ENCODE measurements at regions not wholly inside any gene's neighbourhood (a gene's known extent, or its start where the extent isn't known, plus 50 kb on each side); places are given as distances from the start of the nearest gene placed in this dataset.

DNA sequence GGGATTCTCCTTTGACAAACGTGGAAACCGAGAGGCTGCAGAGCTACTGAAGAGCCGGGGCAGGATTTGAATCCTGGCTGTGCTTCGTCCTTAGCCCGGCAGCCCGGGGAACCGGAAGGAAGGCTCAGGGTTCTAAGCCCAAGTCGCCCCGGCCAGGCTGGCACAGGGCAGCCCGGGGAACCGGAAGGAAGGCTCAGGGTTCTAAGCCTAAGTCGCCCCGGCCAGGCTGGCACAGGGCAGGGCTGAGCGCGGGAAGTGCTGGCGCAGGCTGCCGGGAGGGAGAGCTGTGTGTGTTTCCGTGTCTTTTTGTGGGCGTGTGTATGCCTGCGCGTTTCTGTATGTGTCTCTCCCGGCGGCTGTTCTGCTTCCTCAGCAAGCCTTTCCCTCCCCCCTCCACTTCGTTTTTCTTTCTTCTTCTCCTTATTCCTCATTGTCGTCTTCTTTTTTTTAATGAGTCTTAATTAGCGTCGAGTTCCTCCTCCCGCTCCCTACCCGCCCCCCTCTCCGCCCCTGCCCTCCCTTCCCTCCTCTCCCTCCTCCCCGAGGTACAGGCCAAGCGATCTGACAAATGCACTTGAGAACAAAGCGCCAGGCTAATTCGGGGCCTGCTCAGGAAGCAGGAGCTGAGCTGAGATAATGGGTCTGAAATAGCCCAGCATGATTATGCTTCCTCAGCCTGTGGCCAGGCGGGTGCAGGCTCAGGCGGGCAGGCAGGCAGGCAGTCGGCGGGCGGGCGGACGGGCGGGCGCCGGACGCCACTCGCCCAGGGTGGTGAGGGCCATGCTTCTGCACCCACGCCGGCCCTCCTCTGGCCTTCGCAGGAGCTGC lies 65.9 kb downstream of the EFNB1 start:
- peak; percentile 3 for DNase-seq (ENCODE audit: low read depth)

DNA sequence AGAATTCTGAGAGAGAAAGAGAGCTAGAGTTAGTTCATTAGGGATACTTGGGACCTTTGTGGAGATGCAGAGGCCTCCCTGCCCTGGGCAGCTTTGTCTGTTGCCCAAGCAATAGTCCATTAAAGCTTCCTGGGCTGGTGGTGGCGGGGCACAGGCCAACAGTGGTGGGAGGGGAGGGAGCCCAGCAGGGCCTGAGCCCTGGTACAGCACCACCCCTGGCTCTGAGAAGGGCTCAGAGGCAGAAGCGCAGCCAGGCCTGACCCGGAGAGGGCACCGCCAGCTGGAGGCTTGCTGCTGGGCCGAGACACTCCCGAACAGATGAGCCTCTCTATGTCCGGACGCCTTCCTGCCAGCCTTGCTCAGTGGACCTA lies 65.3 kb downstream of the EFNB1 start:
- DNase-seq (ENCODE audit: low read depth) = no peak

DNA sequence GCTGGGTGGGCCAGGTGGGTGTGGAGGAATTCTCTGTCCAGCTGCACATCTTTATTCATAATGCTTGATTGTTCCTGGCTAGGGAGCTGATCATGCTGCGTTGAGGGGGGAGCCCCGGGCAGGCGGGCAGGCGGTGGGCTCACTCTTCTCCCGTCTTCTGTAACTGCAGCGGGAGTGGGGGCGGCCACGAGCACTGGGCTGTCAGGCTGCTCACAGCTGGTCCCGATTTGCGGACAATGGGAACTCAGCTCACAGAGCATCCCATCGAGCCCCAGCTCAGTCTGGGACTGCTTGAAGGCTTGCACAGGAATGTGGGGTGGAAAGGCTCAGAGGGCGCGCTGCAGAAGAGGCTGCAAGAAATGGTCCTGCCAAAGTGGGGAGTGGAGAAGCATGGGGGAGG lies 63.8 kb downstream of the EFNB1 start:
- DNase-seq (ENCODE audit: low read depth) = no peak

DNA sequence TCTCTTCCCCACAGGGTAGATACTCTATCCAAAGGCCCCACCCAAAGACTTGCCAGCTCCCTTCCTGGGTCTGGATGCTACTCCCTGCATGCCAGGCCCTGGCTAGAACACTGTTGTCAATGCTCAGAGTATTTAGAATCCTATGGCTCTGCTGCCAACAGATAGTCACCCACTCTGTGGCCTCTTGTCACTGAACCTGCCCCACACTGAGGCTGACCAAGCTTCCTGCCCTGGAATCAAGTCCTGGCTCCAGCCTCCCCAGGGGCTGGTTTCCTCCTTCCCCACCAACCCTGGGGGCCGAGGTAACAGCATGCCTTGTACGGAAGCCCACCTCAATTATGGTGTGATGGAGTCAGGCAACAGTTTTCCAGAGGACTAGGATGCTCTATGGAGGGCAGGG lies 63.3 kb downstream of the EFNB1 start:
- no peak for DNase-seq (ENCODE audit: low read depth)

Measured in LHCN-M2 (cell line).